Endothelial cell of umbilical vein (primary cell): ENCODE measurements at regions not wholly inside any gene's neighbourhood (a gene's known extent, or its start where the extent isn't known, plus 50 kb on each side); places are given as distances from the start of the nearest gene placed in this dataset.

Source experiments
- BruUV-seq: library from RNA; stranded (reverse); fragments of 400-500 nt; replicated peaks from 2 replicates; lab custom pipeline; 2021; lab: Mats Ljungman, UMichigan
- CTCF ChIA-PET: fragments of 300-600, 350-600 bp; sonication (Branson Sonifier 250); formaldehyde crosslinking; loops from one replicate; lab custom pipeline; 2021; ENCODE audit warnings: antibody characterized with exemption, inconsistent platforms; lab: Charles Lee
- POLR2A ChIA-PET: fragments of 300-600, 350-600 bp; sonication (Branson Sonifier 250); formaldehyde crosslinking; loops from one replicate; lab custom pipeline; 2021; ENCODE audit warnings: antibody characterized with exemption, inconsistent platforms; lab: Charles Lee
- DNase-seq: peaks from one replicate; pipeline ENCODE4 v3.0.0-alpha.2; 2011; ENCODE audit warnings: low read depth, low spot score
- FAIRE-seq: peaks from 2 replicates; lab custom pipeline; 2011; peaks lifted over from hg19 to GRCh38; lab: Jason Lieb, UNC
- H2AFZ ChIP-seq: 2 replicates; pipeline ENCODE4 v1.6.0; 2012; ENCODE audit warnings: low read depth, low read length, control low read depth, inconsistent platforms
- H3K27ac ChIP-seq: 2 replicates; pipeline ENCODE4 v1.5.1; 2011; ENCODE audit warnings: low read depth, mild to moderate bottlenecking, control low read depth, low read length, moderate library complexity; ENCODE audit not compliant: insufficient read depth
- H3K27me3 ChIP-seq, 2 experiments: 2 replicates each; pipeline versions ENCODE4 v1.6.0 to v1.6.1; 2011; ENCODE audit warnings: low read length in 2 of 2, mixed read lengths in 1 of 2; ENCODE audit not compliant: control insufficient read depth in 2 of 2, insufficient read depth in 2 of 2
- H3K36me3 ChIP-seq, 2 experiments: 2 replicates in 1 of 2; 3 replicates in 1 of 2; pipeline ENCODE4 v1.5.1; 2011; ENCODE audit warnings: low read length in 2 of 2, mild to moderate bottlenecking in 1 of 2, moderate library complexity in 1 of 2; ENCODE audit not compliant: control insufficient read depth in 2 of 2, insufficient read depth in 2 of 2; ENCODE audit errors: extremely low read depth in 1 of 2
- H3K4me1 ChIP-seq: 3 replicates; pipeline ENCODE4 v1.5.1; 2011; ENCODE audit warnings: mild to moderate bottlenecking, low read length; ENCODE audit not compliant: control insufficient read depth, insufficient read depth; ENCODE audit errors: extremely low read depth
- H3K4me2 ChIP-seq: 2 replicates; pipeline ENCODE4 v1.6.1; 2011; ENCODE audit warnings: low read length, control low read depth, mixed read lengths; ENCODE audit not compliant: insufficient read depth
- H3K4me3 ChIP-seq, 3 experiments: fragments of 200-600 bp in 1 of 3; sonication (generic), shearing (Covaris generic) in 1 of 3; replicated peaks in 1 of 3; 2 replicates each; pipeline ENCODE4 v1.5.1; 2011 to 2016; ENCODE audit warnings: control low read depth in 3 of 3, low read length in 3 of 3, mild to moderate bottlenecking in 2 of 3, inconsistent platforms in 1 of 3, low read depth in 1 of 3, moderate library complexity in 1 of 3; ENCODE audit not compliant: insufficient read depth in 1 of 3
- H3K79me2 ChIP-seq: 2 replicates; pipeline ENCODE4 v1.6.0; 2012; ENCODE audit warnings: low read length, inconsistent platforms; ENCODE audit not compliant: control insufficient read depth, insufficient read depth
- H3K9ac ChIP-seq: replicated peaks from 2 replicates; pipeline ENCODE3; 2011; ENCODE audit warnings: low read length, control low read depth; ENCODE audit not compliant: insufficient read depth; ENCODE audit errors: extremely low read depth
- H3K9me1 ChIP-seq: replicated peaks from 3 replicates; pipeline ENCODE4 v1.6.0; 2011; ENCODE audit warnings: mild to moderate bottlenecking, low read length; ENCODE audit not compliant: control insufficient read depth, insufficient read depth; ENCODE audit errors: extremely low read depth
- H3K9me3 ChIP-seq: replicated peaks from 2 replicates; pipeline ENCODE4 v1.5.1; 2012; ENCODE audit warnings: low read length, inconsistent platforms; ENCODE audit not compliant: control insufficient read depth, insufficient read depth
- H4K20me1 ChIP-seq: replicated peaks from 2 replicates; pipeline ENCODE3; 2011; ENCODE audit warnings: mild to moderate bottlenecking, low read length; ENCODE audit not compliant: control insufficient read depth, insufficient read depth; ENCODE audit errors: extremely low read depth
- EZH2 ChIP-seq: IDR thresholded peaks from 2 replicates; pipeline ENCODE4 v1.6.1; 2012; ENCODE audit warnings: borderline replicate concordance, low read depth, mild to moderate bottlenecking, moderate library complexity, low read length, inconsistent platforms; ENCODE audit not compliant: severe bottlenecking
- FOS ChIP-seq: IDR thresholded peaks from 2 replicates; pipeline ENCODE4 v1.6.1; 2011; ENCODE audit warnings: mild to moderate bottlenecking, low read length, moderate library complexity, borderline replicate concordance; ENCODE audit not compliant: insufficient read depth
- JUN ChIP-seq: IDR thresholded peaks from 2 replicates; pipeline ENCODE4 v1.6.1; 2011; ENCODE audit warnings: borderline replicate concordance, low read depth; ENCODE audit not compliant: insufficient read length, insufficient read depth
- MAX ChIP-seq: IDR thresholded peaks from 2 replicates; pipeline ENCODE4 v1.6.1; 2011; ENCODE audit not compliant: insufficient read depth, insufficient read length
- MYC ChIP-seq: IDR thresholded peaks from one replicate; pipeline ENCODE4 v1.6.1; 2011; ENCODE audit warnings: mild to moderate bottlenecking, low read depth, low read length
- POLR2A ChIP-seq: IDR thresholded peaks from 2 replicates; pipeline ENCODE4 v1.6.1; 2012; ENCODE audit warnings: low read depth, mild to moderate bottlenecking, control low read depth, low read length
- POLR2AphosphoS5 ChIP-seq: IDR thresholded peaks from 2 replicates; pipeline ENCODE4 v1.6.1; 2012; ENCODE audit warnings: low read depth, mild to moderate bottlenecking, control low read depth, low read length, moderate library complexity; ENCODE audit not compliant: insufficient read depth
- dilution Hi-C: fragments of 300-500 bp; cut with MboI; formaldehyde crosslinking; loops from one replicate; pipeline ENCODE4 v1.15.0; 2019; ENCODE audit warnings: low sequenced_read_pairs; ENCODE audit not compliant: extremely low pct_ligation_motif_present
- intact Hi-C: fragments of 100-400 bp; cut with micrococcal nuclease; formaldehyde crosslinking; loops from one replicate; pipeline ENCODE4 v1.10.0; 2022
- TF ChIP-seq, protein P1 (sequence below), 2 donors: IDR thresholded peaks; 1 replicate in 1 of 2; 2 replicates in 1 of 2; pipeline ENCODE4 v1.5.1; 2011; ENCODE audit warnings: low read length in 2 of 2, mild to moderate bottlenecking in 2 of 2, moderate library complexity in 2 of 2, control low read depth in 1 of 2, inconsistent platforms in 1 of 2, low read depth in 1 of 2; ENCODE audit not compliant: insufficient read depth in 1 of 2; ENCODE audit errors: extremely low read depth in 1 of 2

DNA sequence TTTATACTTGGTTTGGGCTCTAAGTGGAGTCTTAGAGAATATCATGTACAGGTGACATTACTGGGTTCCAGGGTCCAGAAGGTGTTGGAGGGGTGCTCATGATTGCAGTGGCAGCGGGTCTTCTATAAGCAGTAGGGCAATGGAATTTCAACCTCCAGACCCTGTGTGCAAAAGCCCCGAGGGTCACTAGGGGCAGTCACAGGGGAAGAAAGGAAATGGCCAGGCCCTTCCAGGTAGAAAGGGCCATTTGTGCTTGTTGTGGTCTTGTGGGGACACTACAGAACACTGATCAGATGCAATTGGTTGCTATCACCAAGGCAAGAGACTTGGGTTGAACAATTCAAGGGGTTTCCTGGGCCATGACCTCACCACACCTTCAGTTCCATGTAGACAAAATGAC lies 283.4 kb downstream of the GADD45G start:
- Histone ChIP-seq H3K27me3 (no peaks in the 10 kb centered on the region), H3K9me1 (no peaks in the 10 kb centered on the region), H3K4me1 (no peaks in the 10 kb centered on the region), H4K20me1 (no peaks in the 10 kb centered on the region), H2AFZ (no peak overlapping the region), H3K27ac (no peak overlapping the region), H3K9ac (no peak overlapping the region), H3K4me3 (no peak overlapping the region), H3K36me3 (no peaks in the 10 kb centered on the region), H3K9me3 (no peaks in the 10 kb centered on the region), H3K79me2 (no peaks in the 10 kb centered on the region), H3K4me2 (no peak overlapping the region)
- TF ChIP-seq POLR2A: no peak
- no peak for TF ChIP-seq MYC
- no peak for TF ChIP-seq JUN
- no peak for TF ChIP-seq MAX
- no peak for TF ChIP-seq POLR2AphosphoS5
- no peak for TF ChIP-seq FOS
- no peak for TF ChIP-seq EZH2
- TF ChIP-seq, protein P1, sequence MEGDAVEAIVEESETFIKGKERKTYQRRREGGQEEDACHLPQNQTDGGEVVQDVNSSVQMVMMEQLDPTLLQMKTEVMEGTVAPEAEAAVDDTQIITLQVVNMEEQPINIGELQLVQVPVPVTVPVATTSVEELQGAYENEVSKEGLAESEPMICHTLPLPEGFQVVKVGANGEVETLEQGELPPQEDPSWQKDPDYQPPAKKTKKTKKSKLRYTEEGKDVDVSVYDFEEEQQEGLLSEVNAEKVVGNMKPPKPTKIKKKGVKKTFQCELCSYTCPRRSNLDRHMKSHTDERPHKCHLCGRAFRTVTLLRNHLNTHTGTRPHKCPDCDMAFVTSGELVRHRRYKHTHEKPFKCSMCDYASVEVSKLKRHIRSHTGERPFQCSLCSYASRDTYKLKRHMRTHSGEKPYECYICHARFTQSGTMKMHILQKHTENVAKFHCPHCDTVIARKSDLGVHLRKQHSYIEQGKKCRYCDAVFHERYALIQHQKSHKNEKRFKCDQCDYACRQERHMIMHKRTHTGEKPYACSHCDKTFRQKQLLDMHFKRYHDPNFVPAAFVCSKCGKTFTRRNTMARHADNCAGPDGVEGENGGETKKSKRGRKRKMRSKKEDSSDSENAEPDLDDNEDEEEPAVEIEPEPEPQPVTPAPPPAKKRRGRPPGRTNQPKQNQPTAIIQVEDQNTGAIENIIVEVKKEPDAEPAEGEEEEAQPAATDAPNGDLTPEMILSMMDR (IDR thresholded peaks at IDR 0.05; ENCODE audit: extremely low read depth in 1 of 2, insufficient read depth in 1 of 2, low read depth in 1 of 2, low read length in 2 of 2): no peak
- ChIA-PET POLR2A (no interaction called here), CTCF (no interaction called here)
- intact Hi-C loops (no loop called here), dilution Hi-C loops (no loop called here)
- DNase-seq (no peak), FAIRE-seq (no peak)
- no TSS peak for BruUV-seq
